HepG2 (cell line): ENCODE measurements at regions not wholly inside any gene's neighbourhood (a gene's known extent, or its start where the extent isn't known, plus 50 kb on each side); places are given as distances from the start of the nearest gene placed in this dataset.

ENCODE experiments used
- ATAC-seq: fragments of 200-7000 bp; cut with Tn5 transposase; 3 replicates; pipeline ENCODE4 v1.9.1; 2020; ENCODE audit warnings: mild to moderate bottlenecking, moderate library complexity
- BruUV-seq: library from RNA; stranded (reverse); fragments of 400-500 nt; replicated peaks from 2 replicates; lab custom pipeline; 2021; lab: Mats Ljungman, UMichigan
- CTCF ChIA-PET: fragments of 300-600 bp; formaldehyde crosslinking; extraction: SDS; loops from one replicate; lab custom pipeline; 2021; ENCODE audit warnings: low total read pairs, inconsistent platforms, low intra/inter-chr PET ratio; lab: Yijun Ruan, JAX
- POLR2A ChIA-PET: fragments of 350-600 bp; sonication (Branson Sonifier 250); formaldehyde crosslinking; loops from one replicate; lab custom pipeline; 2020; ENCODE audit warnings: antibody characterized with exemption, inconsistent platforms; lab: Yijun Ruan, JAX
- DNase-seq: peaks from one replicate; pipeline ENCODE4 v3.0.0-alpha.2; 2015; ENCODE audit warnings: low spot score
- FAIRE-seq: peaks from 3 replicates; lab custom pipeline; 2011; peaks lifted over from hg19 to GRCh38; lab: Jason Lieb, UNC
- H2AFZ ChIP-seq: one replicate; pipeline ENCODE4 v1.6.1; 2011; ENCODE audit warnings: low read length, inconsistent platforms
- H3K27ac ChIP-seq: fragments of 300-600 bp; 3 replicates; pipeline ENCODE4 v1.8.0; 2011; ENCODE audit warnings: mixed run types, mild to moderate bottlenecking, mixed read lengths, low read length, inconsistent platforms; ENCODE audit not compliant: insufficient read depth; ENCODE audit errors: extremely low read length
- H3K27me3 ChIP-seq, 2 experiments: fragments of 200-600 bp in 1 of 2; 2 replicates in 1 of 2; 3 replicates in 1 of 2; pipeline versions ENCODE4 v1.6.0 to v1.8.0; 2011; ENCODE audit warnings: low read length in 2 of 2, mild to moderate bottlenecking in 2 of 2, moderate library complexity in 2 of 2, inconsistent platforms in 1 of 2; ENCODE audit not compliant: insufficient read depth in 2 of 2, control insufficient read depth in 1 of 2
- H3K36me3 ChIP-seq, 2 experiments: fragments of 200-600 bp in 1 of 2; replicated peaks in 1 of 2; 2 replicates in 1 of 2; 3 replicates in 1 of 2; pipeline versions ENCODE4 v1.5.1 to v1.8.0; 2011; ENCODE audit warnings: low read length in 2 of 2, inconsistent platforms in 1 of 2; ENCODE audit not compliant: insufficient read depth in 2 of 2, control insufficient read depth in 1 of 2
- H3K4me1 ChIP-seq: 2 replicates; pipeline ENCODE4 v1.5.1; 2012; ENCODE audit warnings: low read length, inconsistent platforms; ENCODE audit not compliant: insufficient read depth
- H3K4me2 ChIP-seq: 2 replicates; pipeline ENCODE4 v1.6.0; 2011; ENCODE audit warnings: low read depth, low read length, inconsistent platforms
- H3K4me3 ChIP-seq, 3 experiments: fragments of 200-600 bp in 1 of 3; sonication (generic), shearing (Covaris generic) in 1 of 3; replicated peaks in 1 of 3; 2 replicates each; pipeline ENCODE4 v1.5.1; 2011 to 2016; ENCODE audit warnings: low read length in 3 of 3, inconsistent platforms in 2 of 3, low read depth in 2 of 3, mild to moderate bottlenecking in 2 of 3, control low read depth in 1 of 3, mixed read lengths in 1 of 3; ENCODE audit not compliant: insufficient read depth in 1 of 3
- H3K79me2 ChIP-seq: one replicate; pipeline ENCODE4 v1.6.1; 2011; ENCODE audit warnings: low read length, inconsistent platforms; ENCODE audit not compliant: insufficient read depth
- H3K9ac ChIP-seq: 2 replicates; pipeline ENCODE4 v1.6.0; 2011; ENCODE audit warnings: mild to moderate bottlenecking, low read depth, low read length, inconsistent platforms; ENCODE audit not compliant: insufficient read depth
- H3K9me3 ChIP-seq: 2 replicates; pipeline ENCODE4 v1.5.1; 2012; ENCODE audit warnings: mild to moderate bottlenecking, low read length
- H4K20me1 ChIP-seq: 2 replicates; pipeline ENCODE4 v1.6.0; 2011; ENCODE audit warnings: inconsistent platforms, mild to moderate bottlenecking, low read length, moderate library complexity; ENCODE audit not compliant: insufficient read depth
- ATRX ChIP-seq: sonication (generic); formaldehyde crosslinking; IDR thresholded peaks from 2 replicates; pipeline ENCODE4 v1.4.0; 2020; ENCODE audit warnings: missing genetic modification reagents, borderline replicate concordance
- CAMTA2 ChIP-seq: sonication (generic); formaldehyde crosslinking; IDR thresholded peaks from 2 replicates; pipeline ENCODE4 v1.4.0; 2020; ENCODE audit warnings: mild to moderate bottlenecking, missing genetic modification reagents, borderline replicate concordance
- CENPX ChIP-seq: sonication (generic); formaldehyde crosslinking; IDR thresholded peaks from 2 replicates; pipeline ENCODE4 v1.9.0; 2021; ENCODE audit warnings: mild to moderate bottlenecking, missing genetic modification reagents, moderate library complexity
- CREBL2 ChIP-seq: sonication (generic); formaldehyde crosslinking; IDR thresholded peaks from 2 replicates; pipeline ENCODE4 v1.8.1; 2023; ENCODE audit warnings: missing genetic modification reagents, mild to moderate bottlenecking, borderline replicate concordance
- IKZF4 ChIP-seq: sonication (generic); formaldehyde crosslinking; IDR thresholded peaks from 2 replicates; pipeline ENCODE4 v1.5.1; 2020; ENCODE audit warnings: borderline replicate concordance, mild to moderate bottlenecking, low read depth, missing genetic modification reagents; ENCODE audit errors: not compliant biosample characterization
- THAP8 ChIP-seq: sonication (generic); formaldehyde crosslinking; IDR thresholded peaks from 2 replicates; pipeline ENCODE4 v1.5.1; 2020; ENCODE audit warnings: missing genetic modification reagents, mild to moderate bottlenecking, borderline replicate concordance
- ZNF282 ChIP-seq: fragments of 450-650 bp; IDR thresholded peaks from 2 replicates; pipeline ENCODE4 v1.6.1; 2018; ENCODE audit not compliant: partially characterized antibody
- ZNF318 ChIP-seq: sonication (generic); formaldehyde crosslinking; IDR thresholded peaks from 2 replicates; pipeline ENCODE4 v1.4.0; 2020; ENCODE audit warnings: mild to moderate bottlenecking, missing genetic modification reagents
- ZNF337 ChIP-seq: sonication (generic); formaldehyde crosslinking; IDR thresholded peaks from 2 replicates; pipeline ENCODE4 v1.5.1; 2020; ENCODE audit warnings: missing genetic modification reagents, low read depth, mild to moderate bottlenecking, borderline replicate concordance
- ZNF562 ChIP-seq: sonication (generic); formaldehyde crosslinking; IDR thresholded peaks from 2 replicates; pipeline ENCODE4 v1.8.0; 2022; ENCODE audit warnings: missing genetic modification reagents, borderline replicate concordance
- ZNF597 ChIP-seq: sonication (generic); formaldehyde crosslinking; IDR thresholded peaks from 2 replicates; pipeline ENCODE4 v1.5.0; 2020; ENCODE audit warnings: missing genetic modification reagents
- ZNF782 ChIP-seq: sonication (generic); formaldehyde crosslinking; IDR thresholded peaks from 2 replicates; pipeline ENCODE4 v1.4.0; 2020; ENCODE audit warnings: missing genetic modification reagents, mild to moderate bottlenecking, borderline replicate concordance
- ZSCAN20 ChIP-seq: sonication (generic); formaldehyde crosslinking; IDR thresholded peaks from 2 replicates; pipeline ENCODE4 v1.4.0; 2020; ENCODE audit warnings: missing genetic modification reagents, mild to moderate bottlenecking, borderline replicate concordance
- WGBS: methylation state at CpG from one replicate; pipeline ENCODE4 v1.1.6; 2017; ENCODE audit warnings: low lambda C conversion rate; 5-methylcytosine and 5-hydroxymethylcytosine counted together
- in situ Hi-C: cut with HindIII; loops from 2 replicates; pipeline ENCODE4 v1.10.0; 2017; ENCODE audit warnings: low pct_unique_long_range_greater_than_20kb; ENCODE audit not compliant: extremely low pct_ligation_motif_present
- intact Hi-C: fragments of 100-400 bp; cut with micrococcal nuclease; formaldehyde crosslinking; loops from one replicate; pipeline ENCODE4 v1.10.0; 2022; ENCODE audit not compliant: unreplicated experiment

- ChIA-PET CTCF (no interaction called here), POLR2A (no interaction called here)
- 38% methylated on average over 5 of the region's 5 CpGs for WGBS
- DNase-seq = no peak
- no peak overlapping the region for H3K4me2 ChIP-seq
- no peak for ATAC-seq
- no peaks in the 10 kb centered on the region for H3K36me3 ChIP-seq
- no peak overlapping the region for H2AFZ ChIP-seq
- H3K4me3 ChIP-seq = no peak overlapping the region
- H3K9me3 ChIP-seq = peaks cover 5% of the 10 kb centered on the region; the same call in 1 of the 2 replicates
- H3K9ac ChIP-seq = no peak overlapping the region
- no peak overlapping the region for H3K27ac ChIP-seq
- H3K4me1 ChIP-seq = 0 out of 2 replicates have a peak, but pooled peaks cover 4% of the 10 kb centered on the region
- BruUV-seq = no TSS peak
- intact Hi-C loops = no loop called here
- no peak for FAIRE-seq
- H4K20me1 ChIP-seq = no peaks in the 10 kb centered on the region
- H3K27me3 ChIP-seq = peaks cover 0 to 1% of the 10 kb centered on the region in 2 experiments; a peak in 1 of 5 replicates
- in situ Hi-C loops = no loop called here
- no peaks in the 10 kb centered on the region for H3K79me2 ChIP-seq
- no peak for TF ChIP-seq ZNF337 (CRISPR knock-in tag)
- no peak for TF ChIP-seq ZNF782 (CRISPR knock-in tag)
- no peak for TF ChIP-seq CREBL2 (CRISPR knock-in tag)
- no peak for TF ChIP-seq CENPX (CRISPR knock-in tag)
- no peak for TF ChIP-seq ZSCAN20
- no peak for TF ChIP-seq IKZF4
- no peak for TF ChIP-seq ZNF282
- TF ChIP-seq CAMTA2 (CRISPR knock-in tag) = no peak
- no peak for TF ChIP-seq ZNF562 (CRISPR knock-in tag)
- no peak for TF ChIP-seq ZNF318 (CRISPR knock-in tag)
- TF ChIP-seq ATRX (CRISPR knock-in tag) = no peak
- TF ChIP-seq THAP8 (CRISPR knock-in tag) = no peak
- TF ChIP-seq ZNF597 (CRISPR knock-in tag) = no peak
Observed at GRCh38 chr6:12420626-12421025, 130.5 kb downstream of the EDN1 start.
